HG03469 (cell line): ENCODE measurements at regions not wholly inside any gene's neighbourhood (a gene's known extent, or its start where the extent isn't known, plus 50 kb on each side); places are given as distances from the start of the nearest gene placed in this dataset.
"Not testable (repeated sequence)": the region's sequence is repeated elsewhere in the genome, so short reads cannot be mapped to it uniquely, and the experiment has no call there.

Experiments
- ATAC-seq: cut with Tn5 transposase; IDR thresholded peaks from one replicate; pipeline ENCODE4 v1.9.1; 2021; ENCODE audit warnings: mild to moderate bottlenecking, moderate library complexity, moderate number of reproducible peaks; ENCODE audit not compliant: unreplicated experiment

GRCh38 chr2:230593765-230594164 is 118.9 kb upstream of the CAB39 start:
- no peak for ATAC-seq

- ATAC-seq, result no peak
These were observed 118.3 kb upstream of the CAB39 start for GRCh38 chr2:230594286-230594840.

- ATAC-seq, result no peak
These were observed 112.8 kb upstream of the CAB39 start for GRCh38 chr2:230599853-230600252.

- ATAC-seq, result no peak
These were observed 112.4 kb upstream of the CAB39 start for GRCh38 chr2:230600285-230600684.

- no peak for ATAC-seq
These were observed 111.8 kb upstream of the CAB39 start for GRCh38 chr2:230600881-230601280.

- ATAC-seq, result peak; percentile 37
These were observed 111.1 kb upstream of the CAB39 start for GRCh38 chr2:230601510-230601909.

GRCh38 chr2:230602562-230603230 is 109.9 kb upstream of the CAB39 start:
- ATAC-seq, result no peak

- ATAC-seq, result not testable (repeated sequence)
These were observed 109.3 kb upstream of the CAB39 start for GRCh38 chr2:230603317-230603716.

GRCh38 chr2:230604158-230604557 is 108.5 kb upstream of the CAB39 start:
- not testable (repeated sequence) for ATAC-seq

GRCh38 chr2:230614040-230614439 is 98.6 kb upstream of the CAB39 start:
- no peak for ATAC-seq

- ATAC-seq, result peak; percentile 58
These were observed 97.7 kb upstream of the CAB39 start for GRCh38 chr2:230614913-230615332.

GRCh38 chr2:230617256-230617706 is 95.4 kb upstream of the CAB39 start:
- not testable (repeated sequence) for ATAC-seq

- no peak for ATAC-seq
These were observed 93.2 kb upstream of the CAB39 start for GRCh38 chr2:230619491-230619890.

GRCh38 chr2:230625220-230625619 is 87.4 kb upstream of the CAB39 start:
- not testable (repeated sequence) for ATAC-seq

- not testable (repeated sequence) for ATAC-seq
These were observed 85.6 kb upstream of the CAB39 start for GRCh38 chr2:230627091-230627490.

- no peak for ATAC-seq
These were observed 84.6 kb upstream of the CAB39 start for GRCh38 chr2:230627806-230628724.

- no peak for ATAC-seq
These were observed 81.2 kb upstream of the CAB39 start for GRCh38 chr2:230631470-230631869.

- no peak for ATAC-seq
These were observed 78.5 kb upstream of the CAB39 start for GRCh38 chr2:230634146-230634545.

GRCh38 chr2:230634721-230635313 is 77.8 kb upstream of the CAB39 start:
- not testable (repeated sequence) for ATAC-seq

GRCh38 chr2:230636684-230637271 is 75.9 kb upstream of the CAB39 start:
- ATAC-seq, result no peak

- not testable (repeated sequence) for ATAC-seq
These were observed 75.2 kb upstream of the CAB39 start for GRCh38 chr2:230637486-230637885.
